ENCODE measurements at regions not wholly inside any gene's neighbourhood (a gene's known extent, or its start where the extent isn't known, plus 50 kb on each side); places are given as distances from the start of the nearest gene placed in this dataset.

DNA sequence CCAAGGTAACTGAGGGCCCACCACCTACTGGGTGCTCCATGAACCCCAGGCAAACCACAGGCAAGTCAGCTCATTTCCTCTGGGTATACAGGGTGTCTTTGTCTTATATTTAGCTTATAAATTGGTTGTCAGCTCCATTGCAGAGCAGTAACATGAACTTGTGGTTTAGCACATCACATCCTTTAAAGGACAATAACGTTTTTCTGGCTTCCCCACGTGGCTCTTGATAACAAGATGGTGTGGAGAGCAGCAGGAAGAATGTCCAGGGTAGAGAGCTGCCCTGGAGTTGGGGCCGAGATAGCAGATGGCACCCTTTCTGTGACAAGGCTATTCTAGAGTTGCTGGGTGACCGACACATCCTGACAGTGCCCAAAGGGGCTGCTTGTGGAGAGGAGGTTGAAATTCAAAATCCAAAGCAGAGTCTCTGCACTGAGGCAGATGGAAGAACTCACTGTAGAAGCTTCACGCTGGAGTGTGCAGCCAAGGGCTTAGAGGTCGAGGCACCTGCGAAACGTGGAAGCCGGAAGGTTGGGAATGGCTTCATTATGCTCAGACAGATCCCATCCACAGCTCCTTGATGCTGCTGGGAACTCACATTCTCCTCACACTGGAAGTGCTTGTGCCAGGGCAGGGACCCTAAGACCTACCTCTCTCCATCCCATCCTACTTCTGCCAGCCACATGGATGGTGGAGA is 133.0 kb upstream of the FRY start:
- peak; percentile 14 for DNase-seq

DNA sequence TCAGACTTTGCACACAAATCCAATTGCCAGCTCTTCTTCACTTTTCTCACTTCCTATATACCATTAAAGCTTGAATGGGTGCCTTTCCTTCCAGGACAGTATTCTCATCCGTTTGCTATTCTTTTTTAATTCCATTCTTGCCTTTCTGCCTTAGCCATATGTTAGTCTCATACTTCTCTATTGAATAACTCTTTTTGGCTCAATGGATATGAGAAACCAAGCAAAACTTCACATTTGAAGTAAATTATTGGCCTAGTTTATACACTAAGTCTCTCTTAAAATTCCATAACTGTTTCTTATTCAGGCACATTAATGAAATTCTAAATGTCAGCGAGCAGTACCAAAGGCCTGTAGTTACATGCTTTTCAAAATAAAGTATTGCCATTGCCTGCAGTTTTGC is 129.6 kb upstream of the FRY start:
- no peak for DNase-seq

DNA sequence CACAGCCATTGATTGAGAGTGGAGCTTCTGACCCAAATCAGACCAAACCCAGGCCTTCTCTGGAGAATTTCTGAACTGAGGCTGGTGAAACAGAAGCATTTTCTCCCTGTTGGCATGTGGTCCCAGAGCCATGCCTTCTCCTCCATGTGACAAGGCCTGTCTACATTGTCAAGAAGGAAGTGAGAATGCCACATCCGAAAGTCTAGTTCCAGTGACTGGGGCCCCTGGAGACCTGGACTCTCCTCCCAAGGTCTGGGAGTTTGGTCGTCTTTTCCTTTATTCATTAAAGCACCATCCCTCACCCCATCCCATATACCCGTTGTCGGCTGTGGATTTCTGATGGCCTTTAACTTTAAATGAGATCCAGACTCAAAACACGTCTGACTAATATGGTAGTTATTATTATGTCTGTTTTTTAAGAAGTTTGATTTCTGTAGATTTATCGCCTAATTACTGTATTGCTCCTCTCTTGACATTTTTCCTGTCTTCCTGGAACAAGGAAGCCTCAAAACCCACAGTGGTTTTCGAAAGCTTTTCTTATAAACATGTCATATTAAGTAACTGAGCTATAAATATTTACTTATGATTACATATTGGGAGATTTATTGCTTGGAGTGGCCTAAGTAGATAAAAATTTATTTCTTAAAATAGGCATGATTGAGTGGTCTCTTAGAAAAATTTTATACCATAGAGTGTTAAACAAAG is 128.3 kb upstream of the FRY start:
- peak; percentile 57 for DNase-seq

DNA sequence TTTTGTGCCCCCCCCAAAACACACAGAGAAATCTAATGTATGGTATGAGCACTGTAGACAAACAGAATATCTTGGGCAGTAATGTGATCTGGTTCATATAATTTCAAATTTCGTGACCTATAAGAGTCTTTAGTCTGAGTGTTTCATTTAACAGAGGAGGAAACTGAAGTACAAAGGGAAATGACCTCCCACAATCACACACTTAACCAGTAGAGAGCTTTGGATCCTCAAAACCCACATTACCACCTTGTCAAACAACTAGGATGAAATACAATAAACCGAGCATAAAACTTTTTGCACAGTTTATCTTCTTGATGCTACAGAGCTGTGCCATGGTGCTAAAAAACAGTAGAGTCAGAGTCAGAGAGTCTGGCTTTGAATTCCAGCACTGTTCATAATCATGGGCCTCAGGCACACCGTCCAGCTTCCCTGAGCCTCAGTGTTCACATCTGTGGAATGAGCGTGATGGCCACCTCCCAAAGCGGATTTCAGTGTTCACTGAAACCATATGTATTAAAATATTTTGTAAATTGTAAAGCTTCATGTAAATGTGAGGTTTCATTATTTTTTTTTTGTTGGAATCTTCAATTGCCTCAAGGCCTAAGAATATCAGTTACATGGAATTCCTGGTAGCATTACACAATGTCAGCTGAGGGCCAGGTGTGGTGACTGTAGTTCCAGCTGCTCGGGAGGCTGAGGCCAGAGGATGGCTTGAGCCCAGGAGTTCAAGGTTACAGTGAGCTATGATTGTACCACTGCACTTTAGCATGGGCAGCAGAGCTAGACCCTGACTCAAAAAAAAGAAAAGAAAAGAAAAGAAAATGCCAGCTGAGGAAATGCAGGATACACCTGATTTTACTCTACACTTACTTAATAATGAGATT is 126.4 kb upstream of the FRY start:
- DNase-seq = peak; percentile 49

DNA sequence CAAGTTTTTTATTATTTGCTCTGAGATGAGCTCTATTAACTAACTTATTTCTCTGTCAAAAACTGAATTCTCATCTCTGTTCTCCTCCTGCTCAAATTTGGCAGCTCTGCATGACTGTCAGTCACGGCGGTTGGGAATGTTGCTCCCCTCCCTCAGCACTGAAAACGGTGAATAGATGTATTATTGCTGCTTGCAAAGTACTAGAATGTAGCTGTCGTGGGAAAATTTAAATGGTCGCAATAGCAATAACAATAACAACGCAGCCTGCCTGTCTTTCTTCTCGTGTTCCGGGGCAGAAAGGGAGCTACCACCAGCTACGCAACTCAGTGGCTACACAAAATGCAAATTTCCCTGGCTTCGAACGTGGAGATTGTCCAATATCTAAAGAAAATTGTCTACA is 125.6 kb upstream of the FRY start:
- no peak for DNase-seq

DNA sequence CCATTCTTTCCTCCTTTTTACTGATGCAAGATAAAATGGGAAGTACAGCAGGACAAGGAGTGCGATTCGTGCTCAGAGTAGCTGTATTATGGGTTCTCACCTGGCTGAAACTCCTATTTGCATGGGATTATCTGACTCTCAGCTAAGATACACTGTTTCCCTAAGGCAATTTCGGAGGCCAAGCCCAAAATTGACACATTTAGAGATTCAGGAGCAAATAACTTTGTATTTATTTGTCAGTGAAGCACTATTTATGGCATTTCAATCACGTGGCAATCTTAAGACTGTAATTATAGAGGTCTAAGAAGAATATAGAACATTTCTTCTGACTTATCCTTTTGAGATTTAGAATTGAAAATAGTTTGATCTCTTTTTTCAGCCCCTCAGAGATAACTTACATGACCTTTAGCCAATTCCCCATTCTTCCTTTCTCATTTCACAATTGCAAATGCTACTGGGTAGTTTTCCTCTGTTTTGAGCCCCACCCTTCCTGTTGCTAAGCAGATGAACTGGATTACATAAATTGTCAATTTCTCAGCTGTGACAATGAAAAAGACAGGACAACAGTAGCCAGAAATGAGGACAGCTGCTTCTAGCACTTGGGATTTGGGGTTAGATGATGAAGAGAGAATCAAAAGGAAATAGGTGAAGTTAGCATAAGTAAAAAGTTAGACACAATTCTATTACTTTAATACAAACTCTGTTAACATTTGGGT is 122.7 kb upstream of the FRY start:
- DNase-seq = peak; percentile 51

DNA sequence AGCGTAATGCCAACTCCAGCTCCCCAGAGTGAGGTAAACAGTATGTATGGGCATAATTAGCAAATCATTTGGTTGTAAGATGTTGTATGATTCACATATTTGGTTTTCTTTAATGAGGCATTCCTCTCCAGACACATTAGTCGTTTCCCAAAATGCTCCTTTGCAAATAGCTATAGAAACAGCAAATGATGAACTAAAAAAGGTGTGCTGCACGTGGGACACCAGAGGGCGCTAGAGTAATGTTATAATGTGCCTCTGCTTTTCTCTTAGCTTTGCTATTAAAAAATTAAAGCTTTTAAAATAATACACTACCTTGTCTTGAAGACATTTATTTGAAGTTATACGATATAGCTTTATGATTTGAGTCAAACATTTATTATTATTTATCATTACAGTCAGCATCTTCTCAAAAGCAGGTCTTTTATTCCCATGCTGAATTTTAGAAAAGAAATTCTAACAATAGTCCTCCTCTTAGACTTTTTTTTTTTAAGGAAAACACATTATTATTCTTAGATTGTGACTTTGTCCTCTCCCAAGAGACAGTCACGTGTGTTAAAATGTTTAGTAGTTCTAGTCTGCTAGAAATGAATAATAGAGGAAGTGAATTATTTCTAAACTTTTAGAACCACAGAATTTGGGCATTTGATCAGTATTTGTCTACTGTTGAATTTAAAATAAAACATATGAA is 121.6 kb upstream of the FRY start:
- DNase-seq = peak; percentile 90

DNA sequence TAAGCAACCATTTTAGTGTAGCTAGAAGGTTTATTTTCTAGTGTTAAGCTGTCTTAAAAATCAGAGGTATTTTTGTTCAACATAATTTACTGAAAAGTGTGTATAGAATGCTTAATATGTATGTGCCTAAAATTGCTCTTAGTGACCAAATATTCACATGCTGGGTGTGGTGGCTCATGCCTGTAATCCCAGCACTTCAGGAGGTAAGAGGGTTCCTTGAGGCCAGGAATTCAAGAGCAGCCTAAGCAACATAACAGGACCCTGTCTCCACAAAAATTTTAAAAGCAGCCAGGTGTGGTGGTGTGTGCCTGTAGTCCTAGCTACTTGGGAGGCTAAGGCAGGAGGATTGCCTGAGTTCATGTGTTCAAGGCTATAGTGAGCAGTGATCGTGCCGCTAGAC is 120.9 kb upstream of the FRY start:
- peak; percentile 15 for DNase-seq

DNA sequence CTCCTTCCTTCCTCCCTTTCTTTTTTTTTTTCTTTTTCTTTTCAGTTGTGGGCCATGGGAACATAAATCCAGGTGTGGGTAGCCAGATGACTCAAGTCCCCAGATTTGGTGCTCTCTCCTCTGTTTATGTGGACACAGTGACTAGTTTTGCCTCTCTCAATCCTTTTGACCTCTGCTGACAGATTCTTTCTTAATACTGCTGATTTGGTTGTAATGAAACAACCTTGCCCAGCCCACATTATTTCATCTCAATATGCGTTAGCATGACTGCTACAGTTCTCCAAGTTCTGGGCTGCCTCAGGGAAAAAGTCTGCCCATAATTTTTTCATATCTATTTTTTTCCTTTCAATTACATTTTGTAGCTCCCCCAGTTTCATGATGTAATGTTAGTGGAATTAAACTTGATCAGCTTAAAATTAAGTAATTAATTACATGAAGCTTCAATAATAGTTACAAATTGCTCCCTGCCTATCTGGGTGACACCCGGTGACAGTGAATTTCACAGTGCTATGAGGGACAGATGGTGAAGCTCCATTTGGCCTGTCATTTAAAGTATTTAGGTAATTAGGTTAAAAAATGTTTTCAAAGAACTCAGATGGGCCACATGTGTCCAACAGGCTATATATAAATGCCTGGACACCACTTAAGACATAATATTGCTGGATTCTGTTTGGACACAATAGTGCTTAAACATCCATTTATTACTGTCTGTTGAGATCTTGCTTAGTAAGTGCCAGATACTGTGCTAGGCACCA is 118.8 kb upstream of the FRY start:
- DNase-seq = peak; percentile 39

DNA sequence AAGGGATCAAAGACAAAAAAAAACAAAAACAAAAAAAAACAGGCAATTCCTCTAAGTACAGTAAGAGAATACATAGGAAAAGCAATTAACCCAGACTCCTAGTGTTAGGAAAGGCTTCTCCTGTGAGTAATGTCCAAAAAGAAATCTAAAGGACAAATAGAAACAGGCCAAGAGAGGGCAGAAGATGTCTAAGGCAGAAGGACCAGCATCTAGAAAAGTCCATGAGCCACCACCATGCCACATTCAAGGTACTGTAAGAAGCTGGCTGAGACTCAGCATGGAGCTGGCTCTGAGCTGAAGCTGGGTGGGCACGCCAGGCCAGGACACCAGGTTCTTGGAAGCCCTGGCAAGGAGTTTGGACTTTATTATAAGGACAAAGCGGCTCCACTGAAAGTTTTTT is 118.1 kb upstream of the FRY start:
- peak; percentile 29 for DNase-seq

DNA sequence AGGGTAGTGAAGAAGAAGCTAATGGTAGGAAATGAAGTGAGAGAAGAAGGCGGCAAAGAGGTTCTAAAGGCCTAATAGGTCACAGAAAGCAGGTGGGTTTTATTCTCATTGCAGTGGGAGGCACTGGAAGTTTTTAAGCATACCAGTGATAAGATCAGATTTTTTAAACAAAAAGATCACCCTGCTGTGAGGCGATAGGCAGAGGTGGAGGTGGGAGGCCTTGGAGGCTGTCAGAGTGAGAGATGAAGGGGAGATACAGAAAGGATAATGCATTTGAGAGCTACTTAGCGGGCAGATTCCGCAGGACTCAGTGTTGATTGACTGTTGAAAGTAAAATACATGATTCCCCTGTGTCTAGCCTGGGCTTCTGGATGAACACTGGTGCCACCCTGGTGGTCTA is 116.7 kb upstream of the FRY start:
- DNase-seq = no peak

DNA sequence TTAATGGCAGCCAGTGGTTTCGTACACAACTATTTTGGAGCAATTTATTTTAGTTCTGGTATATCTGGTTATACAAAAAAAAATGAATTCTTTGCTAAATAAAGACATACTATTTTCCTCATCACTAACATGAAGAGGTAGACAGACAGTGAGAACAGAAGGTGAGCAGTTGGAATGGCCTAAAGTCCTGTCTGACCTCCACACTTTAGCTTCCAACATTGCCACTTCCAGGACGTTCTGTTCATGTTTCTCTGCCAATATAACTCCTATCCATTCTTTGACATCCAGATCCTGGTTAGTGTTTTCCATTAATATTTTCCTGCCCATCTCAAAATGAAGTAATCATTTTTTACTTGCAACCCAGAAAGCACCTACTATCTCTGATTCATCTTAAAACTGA is 112.9 kb upstream of the FRY start:
- DNase-seq = no peak

DNA sequence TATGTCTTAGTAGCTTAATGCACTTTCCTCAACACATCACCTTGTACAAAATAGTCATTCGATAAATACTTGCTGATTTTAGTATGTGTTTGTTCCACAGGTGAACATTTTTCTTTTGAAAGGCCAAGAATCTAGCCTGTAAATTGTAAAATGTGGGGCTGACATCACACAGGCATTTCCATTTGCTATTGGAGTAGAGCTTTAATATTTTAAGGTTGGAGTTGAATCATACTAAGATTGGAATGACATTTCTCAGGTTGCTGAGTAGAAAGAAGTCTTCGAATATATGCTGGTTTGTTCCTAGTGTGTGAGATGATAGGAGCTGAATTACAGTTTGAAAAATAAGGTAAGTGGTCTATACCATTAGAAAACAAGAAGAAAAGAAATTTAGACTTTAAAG is 112.3 kb upstream of the FRY start:
- DNase-seq = no peak

DNA sequence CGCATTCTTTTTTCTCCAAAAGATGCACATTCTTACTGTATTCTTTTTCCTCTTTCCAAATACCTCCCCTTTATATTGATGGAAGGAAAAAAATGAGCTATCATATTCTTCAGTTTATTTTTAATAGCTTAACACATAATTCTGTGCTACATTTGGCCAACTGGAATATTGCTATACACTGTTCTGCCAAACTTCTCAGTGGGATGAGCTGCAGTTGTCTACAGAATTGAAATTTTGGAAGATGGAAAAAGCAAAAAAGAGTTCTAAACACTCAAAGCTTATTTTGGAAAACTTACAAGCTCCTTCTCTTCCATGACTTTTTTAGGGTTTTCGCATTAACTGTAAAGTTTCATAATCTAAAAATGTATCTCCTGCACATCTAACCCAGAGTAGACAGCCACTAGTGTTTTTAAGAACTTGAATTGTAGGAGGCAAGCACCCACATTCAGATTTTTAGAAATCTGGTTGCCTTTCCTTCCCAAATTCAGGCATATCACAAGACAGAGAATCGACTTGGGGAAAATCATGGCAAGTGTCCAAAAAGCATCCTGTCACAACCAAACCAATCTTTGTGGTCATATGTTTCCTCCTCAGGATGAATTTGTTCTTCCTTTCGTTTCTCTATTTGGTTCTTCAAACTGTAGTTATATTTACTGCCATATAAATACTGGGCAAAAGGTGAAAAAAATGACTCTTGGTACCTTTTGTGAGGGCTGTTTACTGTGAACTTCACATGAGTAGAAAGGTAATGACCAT is 111.4 kb upstream of the FRY start:
- peak; percentile 9 for DNase-seq

DNA sequence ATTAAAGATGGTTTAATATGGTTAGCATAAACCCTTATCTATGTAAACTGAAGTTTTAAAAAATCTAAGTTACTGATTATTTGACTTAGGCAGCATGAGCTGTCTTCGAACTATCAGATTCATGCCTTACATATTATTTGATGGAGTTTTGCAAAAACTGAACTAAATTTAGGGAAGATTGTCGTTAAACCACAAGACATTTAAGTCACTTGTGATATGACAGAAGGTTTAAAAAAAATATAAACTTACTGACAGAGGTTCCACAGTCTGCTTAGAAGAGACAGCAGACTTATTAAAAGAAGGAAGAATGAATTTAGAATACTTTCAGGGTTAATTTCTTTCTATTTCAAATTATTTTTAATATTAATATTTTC is 110.9 kb upstream of the FRY start:
- DNase-seq = no peak

DNA sequence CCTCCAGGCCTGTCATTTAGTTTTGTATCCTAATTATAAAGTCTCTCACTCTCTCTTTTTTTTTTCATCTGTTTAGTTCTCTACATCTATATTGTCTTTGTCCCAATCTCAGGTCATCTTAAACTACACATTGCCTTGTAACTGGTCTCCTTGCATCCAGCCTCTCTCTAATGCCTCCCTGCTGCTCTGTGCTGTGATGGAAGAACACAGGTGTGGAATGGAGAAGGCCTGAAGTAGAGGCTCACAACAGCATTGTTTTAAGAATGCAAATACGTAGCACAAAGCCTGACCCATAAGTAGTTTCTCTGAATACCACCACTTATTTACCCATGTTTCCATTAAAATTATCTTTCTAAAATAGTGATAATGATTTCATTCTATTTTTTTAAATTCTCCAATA is 108.8 kb upstream of the FRY start:
- DNase-seq = no peak

DNA sequence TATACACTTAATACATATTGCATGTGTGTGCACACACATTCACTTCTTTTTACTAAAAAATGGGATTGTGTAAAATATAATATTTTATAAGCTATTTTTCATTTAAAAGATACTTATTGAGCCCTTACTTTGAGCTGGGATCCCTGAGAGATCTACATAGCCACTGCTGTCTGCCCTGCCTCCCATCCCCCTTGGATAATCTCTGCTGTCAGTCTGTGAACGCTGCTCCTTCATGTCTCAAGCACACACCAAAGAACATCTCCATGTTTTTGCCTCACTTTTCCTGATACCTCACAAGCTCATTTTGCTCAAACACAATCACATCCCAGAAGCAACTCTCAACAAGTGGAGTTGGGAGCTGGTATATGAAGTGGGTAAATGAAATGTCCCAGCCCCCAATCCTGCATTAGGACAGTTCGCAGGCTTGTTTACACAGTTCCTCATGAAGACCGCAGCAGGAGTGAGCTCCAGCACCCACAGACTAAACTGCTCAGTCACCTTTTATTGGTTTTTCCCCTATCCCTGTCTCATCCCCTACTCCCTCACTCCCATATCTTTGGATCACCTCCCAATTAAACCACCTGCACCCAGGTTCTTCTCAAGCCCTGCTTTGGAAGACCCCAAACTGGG is 108.3 kb upstream of the FRY start:
- no peak for DNase-seq

DNA sequence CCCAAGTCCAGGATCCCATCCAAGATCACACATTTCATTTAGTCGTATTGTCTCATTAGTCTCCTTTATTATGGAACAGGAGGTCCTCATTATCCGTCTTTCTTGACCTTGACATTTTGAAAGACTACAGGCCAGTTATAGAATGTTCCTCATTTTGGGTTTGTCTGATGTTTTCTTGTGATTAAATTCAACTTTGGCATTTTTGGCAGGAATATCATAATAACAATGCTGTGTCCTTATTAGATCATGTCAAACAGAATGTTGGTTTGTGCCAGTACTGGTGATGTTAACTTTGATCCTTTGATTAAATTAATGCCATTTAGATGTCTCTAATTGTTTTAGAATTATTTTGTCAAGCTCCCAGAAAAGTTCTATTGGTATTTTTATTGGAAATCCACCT is 106.5 kb upstream of the FRY start:
- no peak for DNase-seq

DNA sequence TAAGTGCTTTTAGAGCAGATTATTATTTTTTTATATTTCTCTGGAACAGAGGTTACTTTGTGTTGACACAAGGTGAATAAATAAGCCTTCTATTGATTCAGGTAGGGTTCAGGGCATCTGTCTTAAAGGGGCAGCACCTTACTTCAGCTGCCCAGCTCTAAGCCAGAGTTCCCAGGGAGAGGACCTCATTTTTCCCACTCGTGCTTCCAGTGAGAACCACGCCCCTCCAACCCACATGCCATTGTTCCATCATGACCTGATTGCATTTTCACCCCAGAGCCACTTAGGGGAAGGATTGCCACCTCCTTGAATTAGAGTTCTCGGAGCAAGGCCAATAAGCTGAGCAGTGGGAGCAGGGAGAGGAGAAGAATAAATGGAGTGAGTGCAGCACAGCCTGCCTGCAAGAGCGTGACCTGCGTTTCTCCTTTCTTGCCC is 104.3 kb upstream of the FRY start:
- peak; percentile 77 for DNase-seq

DNA sequence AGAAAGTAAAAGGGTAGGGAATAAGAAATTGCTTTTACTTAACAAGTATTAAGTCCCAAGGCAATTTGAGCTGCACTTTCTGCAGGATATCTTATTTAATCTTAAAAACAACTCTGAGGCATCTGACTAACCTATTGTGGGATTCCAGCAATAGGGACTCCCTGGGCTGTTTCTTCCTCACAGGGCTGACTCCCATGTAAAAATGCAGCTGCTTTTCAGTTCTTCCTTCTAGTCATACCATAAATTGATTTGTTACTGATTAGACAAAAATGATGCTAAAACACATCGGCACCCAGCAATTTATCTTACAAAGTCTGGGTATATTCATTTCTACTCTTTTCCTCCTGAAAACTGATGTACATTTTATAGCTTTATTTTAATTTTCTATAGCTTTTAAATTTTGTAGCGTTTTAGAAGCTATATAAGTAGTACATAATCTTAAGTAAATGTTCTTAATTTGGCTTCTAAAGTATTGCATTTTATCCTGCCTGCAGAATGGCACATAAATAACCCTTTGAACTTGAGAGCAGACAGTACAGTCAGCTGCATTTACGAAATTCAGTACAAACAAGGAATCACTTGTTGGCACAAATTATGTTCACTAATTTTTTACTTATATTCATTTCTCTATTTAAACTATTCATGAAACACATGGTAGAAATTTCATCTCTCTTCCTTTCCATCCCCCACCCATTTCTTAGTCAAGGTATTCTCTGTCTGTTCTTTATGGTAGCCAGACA is 102.4 kb upstream of the FRY start:
- no peak for DNase-seq

Data from NCI-H69 (cell line).